Neural cell (in vitro differentiated cells): ENCODE measurements at regions not wholly inside any gene's neighbourhood (a gene's known extent, or its start where the extent isn't known, plus 50 kb on each side); places are given as distances from the start of the nearest gene placed in this dataset.

Experiments
- H2AFZ ChIP-seq: fragments of 200-600, 300-800 bp; sonication (generic), shearing (Covaris generic); 2 replicates; pipeline ENCODE4 v1.6.0; 2014; ENCODE audit warnings: low read depth, mild to moderate bottlenecking, antibody characterized with exemption, low read length, moderate library complexity
- H3F3A ChIP-seq: fragments of 200-600 bp; shearing (Covaris generic); 2 replicates; pipeline ENCODE4 v1.6.1; 2016; ENCODE audit warnings: mild to moderate bottlenecking, moderate library complexity, mixed read lengths, antibody characterized with exemption, low read length; ENCODE audit not compliant: insufficient read depth, poor library complexity, severe bottlenecking
- H3K27ac ChIP-seq: fragments of 200-600, 300-800 bp; sonication (generic), shearing (Covaris generic); 2 replicates; pipeline ENCODE4 v1.5.1; 2014; ENCODE audit warnings: mild to moderate bottlenecking, low read length, moderate library complexity
- H3K27me3 ChIP-seq: fragments of 300-800, 200-600 bp; sonication (generic), shearing (Covaris generic); 2 replicates; pipeline ENCODE4 v1.6.0; 2014; ENCODE audit warnings: mild to moderate bottlenecking, low read depth, low read length, moderate library complexity; ENCODE audit not compliant: insufficient read depth
- H3K36me3 ChIP-seq: fragments of 300-800, 200-600 bp; sonication (generic), shearing (Covaris generic); 2 replicates; pipeline ENCODE4 v1.5.1; 2014; ENCODE audit warnings: mild to moderate bottlenecking, antibody characterized with exemption, low read length, moderate library complexity; ENCODE audit not compliant: insufficient read depth
- H3K4me2 ChIP-seq: fragments of 300-800, 200-600 bp; sonication (generic), shearing (Covaris generic); 2 replicates; pipeline ENCODE4 v1.6.0; 2014; ENCODE audit warnings: mild to moderate bottlenecking, low read length
- H3K4me3 ChIP-seq: fragments of 300-800, 200-600 bp; sonication (generic), shearing (Covaris generic); 2 replicates; pipeline ENCODE4 v1.5.1; 2014; ENCODE audit warnings: mild to moderate bottlenecking, low read length, moderate library complexity
- H3K79me2 ChIP-seq: fragments of 200-600 bp; shearing (Covaris generic); replicated peaks from 2 replicates; pipeline ENCODE4 v1.6.0; 2014; ENCODE audit warnings: mild to moderate bottlenecking, low read length, moderate library complexity; ENCODE audit not compliant: insufficient read depth
- H3K9ac ChIP-seq: fragments of 300-800, 200-600 bp; sonication (generic), shearing (Covaris generic); 2 replicates; pipeline ENCODE4 v1.6.1; 2016; ENCODE audit warnings: mild to moderate bottlenecking, low read length, mixed read lengths
- H3K9me2 ChIP-seq: fragments of 200-600 bp; shearing (Covaris generic); 2 replicates; pipeline ENCODE4 v1.6.1; 2016; ENCODE audit warnings: mild to moderate bottlenecking, low read length, mixed read lengths; ENCODE audit not compliant: insufficient read depth
- H3K9me3 ChIP-seq: fragments of 200-600, 300-800 bp; sonication (generic), shearing (Covaris generic); 2 replicates; pipeline ENCODE4 v1.6.1; 2016; ENCODE audit warnings: mild to moderate bottlenecking, mixed run types, low read length, moderate library complexity, mixed read lengths
- H4K20me1 ChIP-seq: fragments of 200-600 bp; shearing (Covaris generic); 2 replicates; pipeline ENCODE4 v1.6.1; 2016; ENCODE audit warnings: mild to moderate bottlenecking, mixed run types; ENCODE audit not compliant: insufficient read depth
- EP300 ChIP-seq: fragments of 450-650 bp; conservative IDR thresholded peaks from 2 replicates; pipeline ENCODE4 v1.6.1; 2014; ENCODE audit warnings: antibody characterized with exemption, mild to moderate bottlenecking, moderate library complexity; ENCODE audit not compliant: poor library complexity, severe bottlenecking
- EZH2 ChIP-seq: fragments of 200-600, 300-800 bp; shearing (Covaris generic), sonication (generic); IDR thresholded peaks from 2 replicates; pipeline ENCODE4 v1.6.1; 2014; ENCODE audit warnings: antibody characterized with exemption, low read length, borderline replicate concordance, mild to moderate bottlenecking; ENCODE audit not compliant: insufficient read depth, poor library complexity, severe bottlenecking
- MXI1 ChIP-seq: fragments of 450-650 bp; conservative IDR thresholded peaks from 2 replicates; pipeline ENCODE4 v1.6.1; 2014; ENCODE audit warnings: antibody characterized with exemption, mild to moderate bottlenecking; ENCODE audit not compliant: poor library complexity, severe bottlenecking
- POLR2AphosphoS5 ChIP-seq: IDR thresholded peaks from 2 replicates; pipeline ENCODE4 v1.6.1; 2012
- RAD21 ChIP-seq: fragments of 450-650 bp; conservative IDR thresholded peaks from 2 replicates; pipeline ENCODE4 v1.6.1; 2014; ENCODE audit warnings: antibody characterized with exemption, mild to moderate bottlenecking, moderate library complexity
- SMC3 ChIP-seq: fragments of 450-650 bp; conservative IDR thresholded peaks from 2 replicates; pipeline ENCODE4 v1.6.1; 2014; ENCODE audit warnings: antibody characterized with exemption, mild to moderate bottlenecking, moderate library complexity; ENCODE audit not compliant: poor library complexity
- TAF1 ChIP-seq: IDR thresholded peaks from 2 replicates; pipeline ENCODE4 v1.6.1; 2012; ENCODE audit warnings: low read depth
- small RNA-seq, 3 experiments: library from RNA; depleted of rRNA; stranded (forward); fragments of <200 nt; gene quantifications; one replicate each; pipeline ENCODE3, GENCODE V24; 2012
- TF ChIP-seq, protein P1 (sequence below): IDR thresholded peaks from 2 replicates; pipeline ENCODE4 v1.6.1; 2012; ENCODE audit warnings: borderline replicate concordance
- TF ChIP-seq, protein P2 (sequence below): fragments of 450-650 bp; IDR thresholded peaks from 2 replicates; pipeline ENCODE4 v1.5.1; 2014; ENCODE audit warnings: antibody characterized with exemption, mild to moderate bottlenecking, moderate library complexity; ENCODE audit not compliant: poor library complexity, severe bottlenecking

DNA sequence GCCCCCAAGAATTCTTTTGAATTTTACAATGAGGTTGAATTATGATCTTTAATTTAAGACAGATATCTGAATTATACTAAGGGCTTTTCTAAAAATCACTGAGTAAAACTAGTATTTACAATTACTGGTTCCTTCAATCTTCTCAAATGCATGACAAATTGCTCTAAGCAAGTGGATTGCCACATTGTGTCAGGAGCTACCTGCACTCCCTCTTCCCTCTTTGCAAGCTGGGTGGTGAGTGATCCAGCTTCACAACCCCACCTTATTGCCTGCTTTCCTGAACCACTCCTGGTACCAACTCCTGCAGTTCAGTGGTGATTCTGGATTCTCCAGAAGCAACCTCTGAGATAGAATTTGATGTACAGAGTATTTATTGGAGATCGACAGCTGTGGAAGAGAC, 49.9 kb upstream of the SERP2 start:
- H3K36me3 ChIP-seq = no peaks in the 10 kb centered on the region

More for the DNA sequence above, 49.9 kb upstream of the SERP2 start:
- H2AFZ ChIP-seq = no peak overlapping the region
- TF ChIP-seq EZH2 (no peak), RAD21 (no peak), POLR2AphosphoS5 (no peak), MXI1 (no peak), TAF1 (no peak), EP300 (no peak), SMC3 (no peak)
- TF ChIP-seq, protein P1, sequence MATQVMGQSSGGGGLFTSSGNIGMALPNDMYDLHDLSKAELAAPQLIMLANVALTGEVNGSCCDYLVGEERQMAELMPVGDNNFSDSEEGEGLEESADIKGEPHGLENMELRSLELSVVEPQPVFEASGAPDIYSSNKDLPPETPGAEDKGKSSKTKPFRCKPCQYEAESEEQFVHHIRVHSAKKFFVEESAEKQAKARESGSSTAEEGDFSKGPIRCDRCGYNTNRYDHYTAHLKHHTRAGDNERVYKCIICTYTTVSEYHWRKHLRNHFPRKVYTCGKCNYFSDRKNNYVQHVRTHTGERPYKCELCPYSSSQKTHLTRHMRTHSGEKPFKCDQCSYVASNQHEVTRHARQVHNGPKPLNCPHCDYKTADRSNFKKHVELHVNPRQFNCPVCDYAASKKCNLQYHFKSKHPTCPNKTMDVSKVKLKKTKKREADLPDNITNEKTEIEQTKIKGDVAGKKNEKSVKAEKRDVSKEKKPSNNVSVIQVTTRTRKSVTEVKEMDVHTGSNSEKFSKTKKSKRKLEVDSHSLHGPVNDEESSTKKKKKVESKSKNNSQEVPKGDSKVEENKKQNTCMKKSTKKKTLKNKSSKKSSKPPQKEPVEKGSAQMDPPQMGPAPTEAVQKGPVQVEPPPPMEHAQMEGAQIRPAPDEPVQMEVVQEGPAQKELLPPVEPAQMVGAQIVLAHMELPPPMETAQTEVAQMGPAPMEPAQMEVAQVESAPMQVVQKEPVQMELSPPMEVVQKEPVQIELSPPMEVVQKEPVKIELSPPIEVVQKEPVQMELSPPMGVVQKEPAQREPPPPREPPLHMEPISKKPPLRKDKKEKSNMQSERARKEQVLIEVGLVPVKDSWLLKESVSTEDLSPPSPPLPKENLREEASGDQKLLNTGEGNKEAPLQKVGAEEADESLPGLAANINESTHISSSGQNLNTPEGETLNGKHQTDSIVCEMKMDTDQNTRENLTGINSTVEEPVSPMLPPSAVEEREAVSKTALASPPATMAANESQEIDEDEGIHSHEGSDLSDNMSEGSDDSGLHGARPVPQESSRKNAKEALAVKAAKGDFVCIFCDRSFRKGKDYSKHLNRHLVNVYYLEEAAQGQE = no peak
- TF ChIP-seq, protein P2, sequence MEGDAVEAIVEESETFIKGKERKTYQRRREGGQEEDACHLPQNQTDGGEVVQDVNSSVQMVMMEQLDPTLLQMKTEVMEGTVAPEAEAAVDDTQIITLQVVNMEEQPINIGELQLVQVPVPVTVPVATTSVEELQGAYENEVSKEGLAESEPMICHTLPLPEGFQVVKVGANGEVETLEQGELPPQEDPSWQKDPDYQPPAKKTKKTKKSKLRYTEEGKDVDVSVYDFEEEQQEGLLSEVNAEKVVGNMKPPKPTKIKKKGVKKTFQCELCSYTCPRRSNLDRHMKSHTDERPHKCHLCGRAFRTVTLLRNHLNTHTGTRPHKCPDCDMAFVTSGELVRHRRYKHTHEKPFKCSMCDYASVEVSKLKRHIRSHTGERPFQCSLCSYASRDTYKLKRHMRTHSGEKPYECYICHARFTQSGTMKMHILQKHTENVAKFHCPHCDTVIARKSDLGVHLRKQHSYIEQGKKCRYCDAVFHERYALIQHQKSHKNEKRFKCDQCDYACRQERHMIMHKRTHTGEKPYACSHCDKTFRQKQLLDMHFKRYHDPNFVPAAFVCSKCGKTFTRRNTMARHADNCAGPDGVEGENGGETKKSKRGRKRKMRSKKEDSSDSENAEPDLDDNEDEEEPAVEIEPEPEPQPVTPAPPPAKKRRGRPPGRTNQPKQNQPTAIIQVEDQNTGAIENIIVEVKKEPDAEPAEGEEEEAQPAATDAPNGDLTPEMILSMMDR = no peak
- no peaks in the 10 kb centered on the region for H3F3A ChIP-seq
- H3K4me3 ChIP-seq = no peak overlapping the region
- H3K27ac ChIP-seq = no peak overlapping the region
- H3K9ac ChIP-seq = no peak overlapping the region
- H3K4me2 ChIP-seq = no peak overlapping the region
- H4K20me1 ChIP-seq = no peaks in the 10 kb centered on the region
- no peaks in the 10 kb centered on the region for H3K9me2 ChIP-seq
- no peaks in the 10 kb centered on the region for H3K27me3 ChIP-seq
- no peaks in the 10 kb centered on the region for H3K9me3 ChIP-seq
- H3K79me2 ChIP-seq = no peaks in the 10 kb centered on the region

Small RNAs in the stretch of these regions (small RNA-seq; reads per million reads assigned to genes)
- 0 reads per million in 3 experiments for gene MIR8079
